ENCODE measurements at regions not wholly inside any gene's neighbourhood (a gene's known extent, or its start where the extent isn't known, plus 50 kb on each side); places are given as distances from the start of the nearest gene placed in this dataset.
A peak's percentile ranks its signal among the peaks of the same experiment; 100 is the strongest.

GRCh38 chr22:47540011-47540410 lies 777.6 kb downstream of the TBC1D22A start:
- Histone ChIP-seq H4K91ac (ENCODE audit: low read depth, low read length, poor library complexity) (no peak overlapping the region), H3K18ac (ENCODE audit: low read length) (no peak overlapping the region), H3K4me2 (ENCODE audit: insufficient read depth, low read length, poor library complexity, severe bottlenecking) (no peak overlapping the region), H3K23ac (ENCODE audit: low read depth, low read length, poor library complexity) (peak overlapping the region; percentile 59), H3K27ac (replicated peaks; ENCODE audit: low read length) (no peak overlapping the region), H2BK12ac (ENCODE audit: low read length) (no peak overlapping the region), H3K9ac (ENCODE audit: low read depth, low read length, poor library complexity) (no peak overlapping the region), H3K4me1 (ENCODE audit: control insufficient read depth in 2 of 2, insufficient read depth in 1 of 2, low read depth in 1 of 2, low read length in 2 of 2) (no peaks in the 10 kb centered on the region), H2AFZ (ENCODE audit: low read length) (no peak overlapping the region), H2BK5ac (ENCODE audit: low read length) (no peak overlapping the region), H2BK15ac (ENCODE audit: low read length) (no peak overlapping the region), H3K36me3 (replicated peaks in 1 of 2; ENCODE audit: control insufficient read depth in 2 of 2, insufficient read depth in 2 of 2, low read length in 2 of 2) (no peaks in the 10 kb centered on the region), H3K9me3 (replicated peaks in 1 of 2; ENCODE audit: control insufficient read depth in 2 of 2, insufficient read depth in 1 of 2, low read depth in 1 of 2, low read length in 2 of 2) (peaks cover 0 to 43% of the 10 kb centered on the region in 2 donors), H3K4ac (ENCODE audit: low read length) (no peak overlapping the region), H3K14ac (ENCODE audit: low read length) (no peak overlapping the region), H3K27me3 (ENCODE audit: control insufficient read depth in 3 of 3, insufficient read depth in 3 of 3, low read depth in 1 of 3, low read length in 3 of 3) (no peaks in the 10 kb centered on the region), H4K8ac (ENCODE audit: low read depth, low read length) (no peak overlapping the region), H3K4me3 (ENCODE audit: low read length in 2 of 2) (peak overlapping the region in 1 of 2 donors; percentile 47), H2BK120ac (ENCODE audit: low read depth, low read length) (no peak overlapping the region), H2AK5ac (ENCODE audit: low read depth, low read length) (no peak overlapping the region), H3K79me1 (ENCODE audit: low read depth, low read length) (no peaks in the 10 kb centered on the region)
- DNase-seq (ENCODE audit: low spot score), result no peak
- WGBS, 2 donors (ENCODE audit: extremely low coverage in 2 of 2, insufficient read length in 2 of 2, insufficient replicate concordance in 1 of 2), result no CpG with 5 or more reads among the region's 4 CpGs

GRCh38 chr22:47539374-47539773 lies 776.9 kb downstream of the TBC1D22A start:
- DNase-seq (ENCODE audit: low spot score), result no peak
- WGBS, 2 donors (ENCODE audit: extremely low coverage in 2 of 2, insufficient read length in 2 of 2, insufficient replicate concordance in 1 of 2), result no CpG with 5 or more reads among the region's 12 CpGs
- Histone ChIP-seq H3K4me2 (ENCODE audit: insufficient read depth, low read length, poor library complexity, severe bottlenecking) (no peak overlapping the region), H4K91ac (ENCODE audit: low read depth, low read length, poor library complexity) (no peak overlapping the region), H2AFZ (ENCODE audit: low read length) (no peak overlapping the region), H2BK12ac (ENCODE audit: low read length) (no peak overlapping the region), H2BK120ac (ENCODE audit: low read depth, low read length) (no peak overlapping the region), H3K4me1 (ENCODE audit: control insufficient read depth in 2 of 2, insufficient read depth in 1 of 2, low read depth in 1 of 2, low read length in 2 of 2) (no peaks in the 10 kb centered on the region), H3K18ac (ENCODE audit: low read length) (no peak overlapping the region), H2BK15ac (ENCODE audit: low read length) (no peak overlapping the region), H4K8ac (ENCODE audit: low read depth, low read length) (no peak overlapping the region), H3K23ac (ENCODE audit: low read depth, low read length, poor library complexity) (no peak overlapping the region), H2AK5ac (ENCODE audit: low read depth, low read length) (no peak overlapping the region), H3K36me3 (replicated peaks in 1 of 2; ENCODE audit: control insufficient read depth in 2 of 2, insufficient read depth in 2 of 2, low read length in 2 of 2) (no peaks in the 10 kb centered on the region), H3K4ac (ENCODE audit: low read length) (no peak overlapping the region), H3K14ac (ENCODE audit: low read length) (no peak overlapping the region), H2BK5ac (ENCODE audit: low read length) (no peak overlapping the region), H3K27ac (replicated peaks; ENCODE audit: low read length) (no peak overlapping the region), H3K9ac (ENCODE audit: low read depth, low read length, poor library complexity) (no peak overlapping the region), H3K79me1 (ENCODE audit: low read depth, low read length) (no peaks in the 10 kb centered on the region), H3K4me3 (ENCODE audit: low read length in 2 of 2) (no peak overlapping the region), H3K9me3 (replicated peaks in 1 of 2; ENCODE audit: control insufficient read depth in 2 of 2, insufficient read depth in 1 of 2, low read depth in 1 of 2, low read length in 2 of 2) (peaks cover 0 to 43% of the 10 kb centered on the region in 2 donors), H3K27me3 (ENCODE audit: control insufficient read depth in 3 of 3, insufficient read depth in 3 of 3, low read depth in 1 of 3, low read length in 3 of 3) (no peaks in the 10 kb centered on the region)

DNA sequence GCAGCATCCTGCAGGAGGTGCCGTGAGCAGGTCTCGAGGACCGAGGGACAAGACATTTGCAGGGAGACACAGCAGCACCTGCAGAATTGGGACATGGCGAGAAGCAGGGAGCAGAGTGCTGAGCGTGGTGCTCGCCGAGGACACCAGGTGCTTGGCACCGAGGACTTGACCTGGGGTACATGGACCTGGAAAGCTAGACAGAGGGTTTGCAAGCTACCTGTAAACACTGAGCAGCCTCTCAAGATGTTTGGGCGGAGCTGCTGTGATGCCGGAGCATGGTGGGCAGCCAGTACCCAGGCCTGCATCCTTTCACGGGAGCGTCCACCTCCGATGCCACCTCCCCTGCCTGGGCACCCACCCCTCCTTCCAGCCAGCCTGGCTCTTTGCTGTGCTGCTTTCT lies 773.2 kb downstream of the TBC1D22A start:
- Histone ChIP-seq H3K27ac (replicated peaks; ENCODE audit: low read length) (no peak overlapping the region), H3K27me3 (ENCODE audit: control insufficient read depth in 3 of 3, insufficient read depth in 3 of 3, low read depth in 1 of 3, low read length in 3 of 3) (no peaks in the 10 kb centered on the region), H4K91ac (ENCODE audit: low read depth, low read length, poor library complexity) (no peak overlapping the region), H2AFZ (ENCODE audit: low read length) (no peak overlapping the region), H3K4ac (ENCODE audit: low read length) (no peak overlapping the region), H2BK120ac (ENCODE audit: low read depth, low read length) (no peak overlapping the region), H2BK5ac (ENCODE audit: low read length) (no peak overlapping the region), H2BK12ac (ENCODE audit: low read length) (no peak overlapping the region), H3K4me3 (ENCODE audit: low read length in 2 of 2) (peak overlapping the region in 1 of 2 donors; percentile 10), H3K9me3 (replicated peaks in 1 of 2; ENCODE audit: control insufficient read depth in 2 of 2, insufficient read depth in 1 of 2, low read depth in 1 of 2, low read length in 2 of 2) (peaks cover 0 to 50% of the 10 kb centered on the region in 2 donors), H3K14ac (ENCODE audit: low read length) (no peak overlapping the region), H3K23ac (ENCODE audit: low read depth, low read length, poor library complexity) (no peak overlapping the region), H3K36me3 (replicated peaks in 1 of 2; ENCODE audit: control insufficient read depth in 2 of 2, insufficient read depth in 2 of 2, low read length in 2 of 2) (no peaks in the 10 kb centered on the region), H3K4me2 (ENCODE audit: insufficient read depth, low read length, poor library complexity, severe bottlenecking) (no peak overlapping the region), H3K9ac (ENCODE audit: low read depth, low read length, poor library complexity) (no peak overlapping the region), H3K79me1 (ENCODE audit: low read depth, low read length) (no peaks in the 10 kb centered on the region), H3K4me1 (ENCODE audit: control insufficient read depth in 2 of 2, insufficient read depth in 1 of 2, low read depth in 1 of 2, low read length in 2 of 2) (no peaks in the 10 kb centered on the region), H2BK15ac (ENCODE audit: low read length) (no peak overlapping the region), H2AK5ac (ENCODE audit: low read depth, low read length) (no peak overlapping the region), H4K8ac (ENCODE audit: low read depth, low read length) (no peak overlapping the region), H3K18ac (ENCODE audit: low read length) (no peak overlapping the region)
- no peak for DNase-seq (ENCODE audit: low spot score)
- WGBS, 2 donors (ENCODE audit: extremely low coverage in 2 of 2, insufficient read length in 2 of 2, insufficient replicate concordance in 1 of 2), result no CpG with 5 or more reads among the region's 13 CpGs

GRCh38 chr22:47534804-47535410 lies 772.5 kb downstream of the TBC1D22A start:
- DNase-seq (ENCODE audit: low spot score), result no peak
- H3K4me2 ChIP-seq (ENCODE audit: insufficient read depth, low read length, poor library complexity, severe bottlenecking), result no peak overlapping the region
- WGBS, 2 donors (ENCODE audit: extremely low coverage in 2 of 2, insufficient read length in 2 of 2, insufficient replicate concordance in 1 of 2), result no CpG with 5 or more reads among the region's 9 CpGs

More at GRCh38 chr22:47534804-47535410, 772.5 kb downstream of the TBC1D22A start:
- Histone ChIP-seq H2BK12ac (ENCODE audit: low read length) (no peak overlapping the region), H3K4me1 (ENCODE audit: control insufficient read depth in 2 of 2, insufficient read depth in 1 of 2, low read depth in 1 of 2, low read length in 2 of 2) (no peaks in the 10 kb centered on the region), H2AK5ac (ENCODE audit: low read depth, low read length) (no peak overlapping the region), H4K8ac (ENCODE audit: low read depth, low read length) (no peak overlapping the region), H3K4me3 (ENCODE audit: low read length in 2 of 2) (peak overlapping the region in 1 of 2 donors; percentile 45), H4K91ac (ENCODE audit: low read depth, low read length, poor library complexity) (no peak overlapping the region), H3K36me3 (replicated peaks in 1 of 2; ENCODE audit: control insufficient read depth in 2 of 2, insufficient read depth in 2 of 2, low read length in 2 of 2) (no peaks in the 10 kb centered on the region), H3K9ac (ENCODE audit: low read depth, low read length, poor library complexity) (no peak overlapping the region), H3K27ac (replicated peaks; ENCODE audit: low read length) (no peak overlapping the region), H3K9me3 (replicated peaks in 1 of 2; ENCODE audit: control insufficient read depth in 2 of 2, insufficient read depth in 1 of 2, low read depth in 1 of 2, low read length in 2 of 2) (peaks cover 0 to 48% of the 10 kb centered on the region in 2 donors), H2BK15ac (ENCODE audit: low read length) (no peak overlapping the region), H2BK5ac (ENCODE audit: low read length) (no peak overlapping the region), H3K79me1 (ENCODE audit: low read depth, low read length) (no peaks in the 10 kb centered on the region), H3K4ac (ENCODE audit: low read length) (no peak overlapping the region), H3K18ac (ENCODE audit: low read length) (no peak overlapping the region), H3K27me3 (ENCODE audit: control insufficient read depth in 3 of 3, insufficient read depth in 3 of 3, low read depth in 1 of 3, low read length in 3 of 3) (no peaks in the 10 kb centered on the region), H3K23ac (ENCODE audit: low read depth, low read length, poor library complexity) (no peak overlapping the region), H2AFZ (ENCODE audit: low read length) (no peak overlapping the region), H3K14ac (ENCODE audit: low read length) (no peak overlapping the region), H2BK120ac (ENCODE audit: low read depth, low read length) (no peak overlapping the region)
